ENCODE measurements at regions not wholly inside any gene's neighbourhood (a gene's known extent, or its start where the extent isn't known, plus 50 kb on each side); places are given as distances from the start of the nearest gene placed in this dataset.

DNA sequence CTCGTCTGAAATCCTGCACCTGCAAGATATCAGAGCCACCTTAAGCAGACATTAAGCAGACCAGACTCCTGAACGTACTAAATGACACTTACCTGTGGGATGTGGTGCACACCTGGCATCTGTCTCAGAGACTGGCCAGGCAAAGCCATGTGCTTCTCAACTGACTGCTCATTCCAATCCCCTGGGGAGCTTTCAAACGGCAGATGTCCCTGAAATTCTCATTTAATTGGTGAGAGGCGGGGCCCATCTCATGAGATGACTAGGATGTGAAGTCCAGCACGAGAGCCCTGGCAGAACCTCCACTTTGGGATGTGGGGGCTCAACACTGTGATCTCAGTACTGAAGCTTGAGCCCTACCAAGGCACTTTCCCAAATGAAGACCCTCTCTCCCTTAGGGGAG lies 84.9 kb upstream of the HMGXB4 start:
- no peak for TF ChIP-seq CTCF (conservative IDR thresholded peaks at IDR 0.05; ENCODE audit: low read depth, low read length)
- TF ChIP-seq EZH2phosphoT487 (IDR thresholded peaks at IDR 0.05; ENCODE audit: borderline replicate concordance, low read length) = no peak
- no peak for TF ChIP-seq EZH2 (IDR thresholded peaks at IDR 0.05; ENCODE audit: low read length, unreplicated experiment)
